MCF 10A (cell line): ENCODE measurements at regions not wholly inside any gene's neighbourhood (a gene's known extent, or its start where the extent isn't known, plus 50 kb on each side); places are given as distances from the start of the nearest gene placed in this dataset.

ENCODE experiments used
- BruUV-seq: library from RNA; stranded (reverse); fragments of 400-500 nt; replicated peaks from 2 replicates; lab custom pipeline; 2021; lab: Mats Ljungman, UMichigan
- CTCF ChIA-PET: fragments of 300-600 bp; sonication (Branson Sonifier 250); formaldehyde crosslinking; extraction: SDS; loops from one replicate; lab custom pipeline; 2021; ENCODE audit warnings: antibody characterized with exemption, inconsistent platforms; lab: Yijun Ruan, JAX
- POLR2A ChIA-PET: fragments of 300-600, 350-650 bp; sonication (Branson Sonifier 250); formaldehyde crosslinking; extraction: SDS; loops from one replicate; lab custom pipeline; 2020; ENCODE audit warnings: antibody characterized with exemption, inconsistent platforms; lab: Yijun Ruan, JAX
- DNase-seq: peaks from one replicate; pipeline ENCODE4 v3.0.0-alpha.2; 2018; ENCODE audit not compliant: unreplicated experiment
- H3K27ac Mint-ChIP-seq: one replicate; pipeline ENCODE4 v1.8.0; 2022; ENCODE audit warnings: mild to moderate bottlenecking, low read depth, mixed read lengths; ENCODE audit not compliant: unreplicated experiment
- H3K27me3 Mint-ChIP-seq: one replicate; pipeline ENCODE4 v1.8.0; 2022; ENCODE audit warnings: mixed read lengths; ENCODE audit not compliant: insufficient read depth, unreplicated experiment
- H3K36me3 Mint-ChIP-seq: one replicate; pipeline ENCODE4 v1.8.0; 2022; ENCODE audit warnings: mild to moderate bottlenecking, moderate library complexity, mixed read lengths; ENCODE audit not compliant: insufficient read depth, unreplicated experiment
- H3K4me1 Mint-ChIP-seq: one replicate; pipeline ENCODE4 v1.8.0; 2022; ENCODE audit warnings: mixed read lengths; ENCODE audit not compliant: insufficient read depth, unreplicated experiment
- H3K4me3 Mint-ChIP-seq: one replicate; pipeline ENCODE4 v1.8.0; 2022; ENCODE audit warnings: mild to moderate bottlenecking, moderate library complexity, mixed read lengths; ENCODE audit not compliant: unreplicated experiment
- H3K9me3 Mint-ChIP-seq: one replicate; pipeline ENCODE4 v1.8.0; 2022; ENCODE audit warnings: mixed read lengths; ENCODE audit not compliant: unreplicated experiment
- intact Hi-C: fragments of 100-400 bp; cut with micrococcal nuclease; formaldehyde crosslinking; loops from 2 replicates; pipeline ENCODE4 v1.14.1; 2022
- TF ChIP-seq, protein P1 (sequence below): fragments of 200-600 bp; IDR thresholded peaks from one replicate; pipeline ENCODE4 v1.8.0; 2022; ENCODE audit warnings: antibody characterized with exemption, mild to moderate bottlenecking; ENCODE audit not compliant: unreplicated experiment

DNA sequence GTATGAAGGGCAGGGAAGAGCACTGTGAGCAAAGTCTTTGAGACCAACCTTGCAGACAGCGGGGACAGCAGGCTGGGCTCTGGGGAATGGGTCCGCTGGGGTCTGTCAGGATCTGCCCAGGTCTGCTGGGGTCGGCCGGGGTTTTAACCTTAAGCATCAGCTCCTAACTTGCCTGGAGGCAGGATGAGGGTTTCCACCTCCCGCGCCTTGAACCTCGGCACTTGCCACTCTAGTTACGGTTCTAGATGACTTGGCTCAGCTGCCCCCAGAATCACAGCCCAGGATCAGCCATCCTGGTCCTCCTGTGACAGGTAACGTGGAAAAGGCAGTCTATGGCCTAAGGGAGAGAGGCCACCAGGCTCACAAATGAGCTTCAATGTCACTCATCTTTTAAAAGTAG, 50.4 kb upstream of the CACUL1 start:
- Mint-ChIP-seq H3K4me3 (no peak overlapping the region), H3K36me3 (no peaks in the 10 kb centered on the region), H3K27ac (no peak overlapping the region), H3K27me3 (no peaks in the 10 kb centered on the region), H3K4me1 (peaks cover 7% of the 10 kb centered on the region), H3K9me3 (no peaks in the 10 kb centered on the region)
- BruUV-seq = no TSS peak
- ChIA-PET POLR2A (no interaction called here), CTCF (interaction anchor here (0.6 to 0.7 kb wide), 2 partner anchors 23 to 77 kb away, joined by 3 to 5 read pairs; no protein-coding TSS in a partner anchor)
- no peak for DNase-seq
- intact Hi-C loops = no loop called here
- TF ChIP-seq, protein P1, sequence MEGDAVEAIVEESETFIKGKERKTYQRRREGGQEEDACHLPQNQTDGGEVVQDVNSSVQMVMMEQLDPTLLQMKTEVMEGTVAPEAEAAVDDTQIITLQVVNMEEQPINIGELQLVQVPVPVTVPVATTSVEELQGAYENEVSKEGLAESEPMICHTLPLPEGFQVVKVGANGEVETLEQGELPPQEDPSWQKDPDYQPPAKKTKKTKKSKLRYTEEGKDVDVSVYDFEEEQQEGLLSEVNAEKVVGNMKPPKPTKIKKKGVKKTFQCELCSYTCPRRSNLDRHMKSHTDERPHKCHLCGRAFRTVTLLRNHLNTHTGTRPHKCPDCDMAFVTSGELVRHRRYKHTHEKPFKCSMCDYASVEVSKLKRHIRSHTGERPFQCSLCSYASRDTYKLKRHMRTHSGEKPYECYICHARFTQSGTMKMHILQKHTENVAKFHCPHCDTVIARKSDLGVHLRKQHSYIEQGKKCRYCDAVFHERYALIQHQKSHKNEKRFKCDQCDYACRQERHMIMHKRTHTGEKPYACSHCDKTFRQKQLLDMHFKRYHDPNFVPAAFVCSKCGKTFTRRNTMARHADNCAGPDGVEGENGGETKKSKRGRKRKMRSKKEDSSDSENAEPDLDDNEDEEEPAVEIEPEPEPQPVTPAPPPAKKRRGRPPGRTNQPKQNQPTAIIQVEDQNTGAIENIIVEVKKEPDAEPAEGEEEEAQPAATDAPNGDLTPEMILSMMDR = no peak

DNA sequence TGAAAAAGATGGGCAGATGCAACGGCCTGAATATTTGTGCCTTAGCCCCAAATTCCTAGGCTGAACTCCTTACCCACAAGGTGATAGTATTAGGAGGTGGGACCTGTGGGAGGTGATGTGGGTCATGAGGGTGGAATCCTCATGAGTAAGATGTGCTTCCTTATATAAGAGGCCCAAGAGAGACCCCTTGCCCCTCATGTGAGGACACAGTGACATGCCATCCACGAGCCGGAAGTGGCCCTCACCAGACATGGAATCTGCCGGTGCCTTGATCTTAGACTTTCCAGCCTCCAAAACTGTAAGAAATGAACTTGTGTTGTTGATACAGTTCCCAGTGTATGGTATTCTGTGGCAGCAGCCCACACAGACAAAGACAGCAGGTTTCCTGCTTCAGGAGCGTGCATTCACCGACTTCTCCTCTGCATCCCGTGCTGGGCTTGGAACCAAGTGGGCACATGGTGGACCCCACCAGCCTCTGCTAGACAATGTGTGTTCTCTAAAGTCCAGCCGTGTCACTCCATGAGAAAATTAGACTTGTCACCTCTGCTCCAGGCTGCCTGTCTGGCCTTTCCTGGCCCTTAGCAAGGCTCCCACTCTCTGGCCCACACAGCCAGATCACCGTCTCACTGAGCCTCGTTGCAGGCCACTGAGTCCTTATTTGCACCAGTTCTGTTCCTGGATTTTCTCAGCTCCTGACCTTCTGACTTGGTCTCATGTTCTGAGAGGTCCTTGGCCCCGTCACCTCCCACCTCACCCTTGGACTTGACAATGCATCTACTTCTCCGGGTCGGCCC, 52.9 kb upstream of the CACUL1 start:
- ChIA-PET POLR2A (no interaction called here), CTCF (interaction anchor here (1.2 kb wide), 1 partner anchor 15 kb away, joined by 3 read pairs; no protein-coding TSS in a partner anchor)
- TF ChIP-seq, protein P1 = no peak
- BruUV-seq = no TSS peak
- H3K36me3 Mint-ChIP-seq = no peaks in the 10 kb centered on the region
- DNase-seq = no peak
- H3K27me3 Mint-ChIP-seq = no peaks in the 10 kb centered on the region
- peak overlapping the region; percentile 16 for H3K27ac Mint-ChIP-seq
- H3K9me3 Mint-ChIP-seq = no peaks in the 10 kb centered on the region
- intact Hi-C loops = no loop called here
- H3K4me3 Mint-ChIP-seq = no peak overlapping the region
- H3K4me1 Mint-ChIP-seq = no peaks in the 10 kb centered on the region

DNA sequence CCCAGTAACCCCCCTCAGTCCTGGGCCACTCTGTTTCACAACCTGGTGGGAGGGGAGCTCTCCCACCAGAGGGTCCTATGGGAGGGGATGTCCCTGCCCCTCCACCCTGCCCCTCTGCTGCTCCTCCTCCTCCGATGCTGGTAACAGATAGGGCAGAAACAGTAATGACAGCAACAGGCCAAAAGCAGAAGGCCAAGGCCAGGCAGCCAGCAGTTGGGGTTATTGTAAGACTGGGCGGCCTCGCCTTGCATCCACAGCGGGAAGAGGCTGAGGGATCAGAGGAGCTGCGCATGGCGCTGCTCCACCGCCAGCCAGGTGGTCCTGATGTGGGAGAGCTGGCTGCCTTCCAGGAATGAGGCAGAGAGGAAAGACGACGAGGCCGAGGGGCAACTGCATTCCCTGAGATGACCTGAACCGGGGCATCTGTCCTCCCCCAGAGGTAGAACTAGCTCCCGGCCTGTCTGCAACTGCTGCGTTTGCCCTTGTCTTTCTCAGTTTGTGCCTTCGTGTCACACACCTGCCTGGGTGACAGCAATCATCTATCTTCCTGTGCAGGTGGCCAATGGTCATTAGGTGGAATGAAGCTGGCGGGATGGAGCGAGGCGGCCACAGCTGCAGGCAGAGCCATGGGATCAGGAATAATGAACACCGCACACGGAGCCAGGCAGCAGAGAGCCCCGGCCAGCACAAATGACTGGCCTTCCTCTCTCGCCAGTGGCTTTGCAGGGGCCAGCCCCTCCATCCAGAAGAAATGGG, 54.0 kb upstream of the CACUL1 start:
- TF ChIP-seq, protein P1 = no peak
- Mint-ChIP-seq H3K27ac (peak overlapping the region; percentile 16), H3K4me1 (no peaks in the 10 kb centered on the region), H3K27me3 (no peaks in the 10 kb centered on the region), H3K36me3 (no peaks in the 10 kb centered on the region), H3K4me3 (no peak overlapping the region), H3K9me3 (no peaks in the 10 kb centered on the region)
- no peak for DNase-seq
- CTCF ChIA-PET = no interaction called here
- no TSS peak for BruUV-seq
- POLR2A ChIA-PET = no interaction called here
- intact Hi-C loops = no loop called here
